GM18951 (cell line): ENCODE measurements at regions not wholly inside any gene's neighbourhood (a gene's known extent, or its start where the extent isn't known, plus 50 kb on each side); places are given as distances from the start of the nearest gene placed in this dataset.

Source experiments
- POLR2A ChIP-seq: IDR thresholded peaks from 4 replicates; pipeline ENCODE4 v1.6.1; 2011; ENCODE audit warnings: mild to moderate bottlenecking; ENCODE audit not compliant: insufficient read length, insufficient read depth; ENCODE audit errors: extremely low read depth
- in situ Hi-C: fragments of 300-500 bp; cut with MboI; formaldehyde crosslinking; loops from one replicate; pipeline ENCODE4 v1.12.0; 2022; ENCODE audit warnings: low sequenced_read_pairs, mixed read lengths, inconsistent platforms; ENCODE audit not compliant: unreplicated experiment

DNA sequence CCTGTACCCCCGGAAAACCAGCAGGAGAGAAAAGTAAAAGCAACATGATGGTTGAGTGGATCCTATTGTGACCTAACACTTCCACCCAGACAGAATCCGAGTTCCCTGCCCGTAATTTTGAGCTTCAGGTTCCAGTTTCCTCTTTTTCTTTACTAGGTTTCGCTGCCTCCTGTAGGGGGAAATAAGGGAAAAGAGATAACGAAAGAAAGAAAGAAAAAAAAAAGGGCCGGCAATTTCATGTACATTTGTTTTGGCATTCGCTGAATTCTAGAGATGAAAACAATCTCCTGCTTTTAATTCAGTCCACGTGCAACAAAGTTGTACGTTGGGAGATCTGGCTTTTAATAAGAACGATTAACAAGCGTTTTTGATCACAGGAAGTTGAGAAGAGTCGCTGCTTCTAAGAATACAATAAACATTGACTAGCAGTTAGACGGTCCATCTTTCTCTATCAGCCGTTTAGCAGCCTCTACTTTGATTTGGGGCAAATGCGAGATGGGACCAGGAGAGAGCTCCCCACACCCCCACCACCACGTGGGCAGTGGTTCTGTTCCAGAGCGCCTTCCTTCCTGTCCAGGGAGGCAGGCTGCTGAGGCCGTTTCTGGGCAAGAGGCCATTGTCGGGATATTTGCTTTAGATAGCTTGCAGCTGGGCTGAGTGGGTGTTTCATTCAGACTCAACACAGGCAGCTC lies 155.9 kb upstream of the RUNX1 start:
- no peak for TF ChIP-seq POLR2A
- in situ Hi-C loops: no loop called here

GRCh38 chr21:35204125-35204524 lies 155.0 kb upstream of the RUNX1 start:
- no peak for TF ChIP-seq POLR2A
- in situ Hi-C loops: no loop called here

DNA sequence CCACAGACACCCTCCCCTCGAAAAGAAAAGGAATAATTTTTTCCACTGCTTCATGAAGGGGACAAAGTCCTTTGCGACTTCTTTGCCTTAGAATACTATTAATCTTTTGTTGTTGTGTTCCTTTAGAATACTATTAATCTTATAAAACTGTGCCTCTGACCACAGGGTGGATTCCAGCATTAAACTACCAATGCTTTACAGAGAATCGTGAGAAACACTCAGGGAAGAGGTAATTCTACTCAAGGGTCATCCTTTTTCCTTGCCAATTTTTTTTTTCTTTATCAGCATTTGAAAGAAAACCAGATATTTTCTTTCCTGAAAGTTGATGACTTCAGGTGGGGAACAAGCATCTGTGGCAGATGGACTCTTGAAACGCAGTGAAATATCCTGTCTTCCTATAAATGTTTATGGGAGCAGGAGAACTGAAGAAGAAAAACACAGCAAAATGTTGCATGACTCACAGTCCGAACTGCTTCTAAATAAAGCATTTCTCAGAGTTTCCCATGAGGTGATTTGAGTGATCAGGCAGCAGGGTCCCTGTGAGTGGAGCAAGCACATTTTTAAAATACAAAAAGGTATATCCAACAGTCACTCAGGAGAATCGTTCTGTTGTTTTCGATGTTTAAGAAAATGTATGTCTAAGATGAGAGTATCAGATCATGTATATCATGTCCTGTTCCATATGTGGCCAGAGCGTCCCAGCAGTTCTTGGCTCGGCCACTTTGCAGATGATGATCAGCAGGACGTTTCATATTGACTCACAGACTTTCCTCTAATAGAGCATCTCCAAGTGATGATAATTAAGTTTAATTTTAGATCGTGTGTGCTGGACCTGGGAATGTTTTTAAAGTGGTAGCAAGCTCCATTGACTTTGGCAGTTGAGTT lies 154.2 kb upstream of the RUNX1 start:
- TF ChIP-seq POLR2A: no peak
- in situ Hi-C loops: no loop called here

- in situ Hi-C loops: no loop called here
Observed at GRCh38 chr21:35202431-35202830, 153.3 kb upstream of the RUNX1 start.

GRCh38 chr21:35201799-35202198 lies 152.7 kb upstream of the RUNX1 start:
- TF ChIP-seq POLR2A: no peak
- in situ Hi-C loops: no loop called here

More at GRCh38 chr21:35202431-35202830, 153.3 kb upstream of the RUNX1 start:
- no peak for TF ChIP-seq POLR2A

- TF ChIP-seq POLR2A: no peak
- in situ Hi-C loops: no loop called here
Observed at GRCh38 chr21:35201288-35201687, 152.2 kb upstream of the RUNX1 start.

GRCh38 chr21:35199733-35200015 lies 150.6 kb upstream of the RUNX1 start:
- TF ChIP-seq POLR2A: no peak
- in situ Hi-C loops: no loop called here

DNA sequence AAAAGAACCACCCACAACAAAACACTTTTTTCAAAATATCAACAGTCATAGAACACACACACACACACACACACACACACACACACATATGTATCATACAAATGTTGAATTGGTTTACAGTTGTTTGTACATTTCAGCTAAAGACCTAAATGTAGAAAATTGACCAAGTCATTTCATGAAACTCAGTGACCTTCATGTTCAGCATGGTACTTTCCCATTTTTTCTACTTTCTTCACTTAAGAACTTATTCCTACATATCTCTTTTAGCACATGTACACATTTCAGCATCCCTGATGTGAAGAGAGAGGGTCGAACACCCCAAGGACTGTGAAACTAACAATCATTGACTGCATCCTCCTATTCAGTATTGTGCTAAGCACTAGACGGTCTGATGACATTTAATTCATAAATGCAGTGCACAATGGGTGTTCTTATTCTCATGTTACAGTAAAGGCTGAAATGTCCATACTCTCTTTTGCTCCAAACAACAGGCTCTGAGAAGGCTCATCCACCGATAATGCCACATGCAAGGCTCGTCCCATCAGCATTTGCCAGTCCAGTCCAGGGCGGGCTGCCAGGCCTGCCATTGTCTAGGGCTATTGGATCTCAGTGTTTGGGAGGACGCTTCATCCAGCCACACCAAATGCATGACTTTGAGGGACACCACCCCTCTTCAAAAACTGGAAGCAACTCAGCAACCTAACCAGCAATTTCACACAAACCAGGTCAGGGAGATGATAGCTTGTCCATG lies 150.1 kb upstream of the RUNX1 start:
- in situ Hi-C loops: no loop called here

GRCh38 chr21:35198565-35198964 lies 149.5 kb upstream of the RUNX1 start:
- no peak for TF ChIP-seq POLR2A
- in situ Hi-C loops: no loop called here

More for the DNA sequence above, 150.1 kb upstream of the RUNX1 start:
- TF ChIP-seq POLR2A: no peak

DNA sequence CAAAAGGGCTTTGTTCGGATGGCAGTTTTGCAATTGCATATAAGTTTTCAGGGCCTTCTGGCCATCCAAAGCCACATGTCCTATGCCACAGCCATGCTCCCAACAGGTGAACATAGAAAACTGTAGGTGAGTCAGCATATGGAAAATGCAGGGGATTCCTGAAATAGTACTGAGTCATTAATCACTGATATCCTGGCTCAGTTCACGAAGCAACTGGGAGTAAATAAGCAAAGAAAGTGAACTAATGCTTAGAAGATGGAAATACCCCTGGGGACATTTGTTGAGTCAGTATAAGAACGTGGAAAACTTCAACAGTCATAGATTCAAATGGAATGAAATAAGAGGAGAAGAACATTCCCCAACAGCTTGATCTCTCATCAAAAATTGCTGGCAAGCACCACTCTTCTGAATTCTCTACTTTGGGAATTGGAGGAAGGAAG lies 148.9 kb upstream of the RUNX1 start:
- no peak for TF ChIP-seq POLR2A
- in situ Hi-C loops: no loop called here

GRCh38 chr21:35197191-35197590 lies 148.1 kb upstream of the RUNX1 start:
- no peak for TF ChIP-seq POLR2A
- in situ Hi-C loops: no loop called here

DNA sequence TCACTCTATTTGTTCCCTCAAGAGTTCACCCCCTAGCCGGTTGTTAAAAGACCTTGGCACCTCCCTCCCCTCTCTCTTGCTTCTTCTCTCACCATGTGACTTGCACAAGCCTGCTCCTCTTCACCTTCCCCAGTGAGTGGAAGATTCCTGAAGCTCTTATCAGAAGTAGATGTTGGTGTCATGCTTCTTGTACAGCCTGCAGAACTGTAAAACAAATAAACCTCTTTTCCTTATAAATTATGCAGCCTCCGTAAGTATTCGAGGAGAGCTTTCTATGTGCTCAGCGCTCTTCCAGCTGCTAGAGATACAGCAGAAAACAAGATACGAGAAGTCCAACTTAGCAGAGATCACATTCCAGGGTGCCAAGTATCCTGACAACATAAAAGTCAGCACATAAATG lies 147.0 kb upstream of the RUNX1 start:
- no peak for TF ChIP-seq POLR2A
- in situ Hi-C loops: no loop called here

DNA sequence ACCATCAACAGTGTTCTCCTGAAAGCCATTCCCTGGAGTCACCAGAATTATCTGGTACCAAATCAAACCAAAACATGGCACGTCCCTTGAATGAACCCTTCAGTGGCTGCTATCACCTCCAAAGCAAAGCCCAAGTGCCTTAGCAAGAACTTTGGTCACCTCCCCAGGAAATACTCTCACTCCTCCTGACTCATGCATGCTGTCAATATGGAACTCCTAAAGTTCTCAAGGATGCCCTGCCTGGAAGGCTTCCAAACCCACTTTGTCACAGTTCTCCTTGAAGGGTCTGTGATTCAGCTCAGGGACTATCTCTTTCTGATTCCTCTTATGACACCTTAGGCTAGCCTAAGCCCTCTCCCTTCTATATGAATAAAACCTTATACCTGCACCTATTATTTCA lies 146.1 kb upstream of the RUNX1 start:
- no peak for TF ChIP-seq POLR2A
- in situ Hi-C loops: no loop called here
